NCI-H69 (cell line): ENCODE measurements at regions not wholly inside any gene's neighbourhood (a gene's known extent, or its start where the extent isn't known, plus 50 kb on each side); places are given as distances from the start of the nearest gene placed in this dataset.
"Not testable (repeated sequence)": the region's sequence is repeated elsewhere in the genome, so short reads cannot be mapped to it uniquely, and the experiment has no call there.

Experiments
- DNase-seq: peaks from one replicate; lab custom pipeline; 2025; lab: John Stamatoyannopoulos, UW

DNA sequence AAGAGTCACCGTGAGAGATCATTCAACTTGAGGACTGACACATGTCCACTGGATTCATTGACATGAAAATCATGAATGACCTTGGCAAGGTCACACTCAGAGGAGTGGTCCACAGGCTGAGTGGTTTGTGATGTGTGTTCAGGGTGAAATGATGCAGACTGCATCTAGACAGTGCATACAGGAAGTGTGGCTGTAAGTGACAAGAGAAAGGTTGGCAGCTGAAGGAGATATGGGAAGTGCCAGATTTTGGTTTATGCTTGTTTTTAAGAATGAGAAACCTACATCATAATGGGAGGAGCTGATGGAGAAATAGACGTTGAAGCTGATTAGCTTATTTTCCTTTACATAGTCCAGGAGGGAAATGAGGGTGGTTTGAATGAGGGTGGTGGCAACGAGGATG, 64.8 kb upstream of the VIPR2 start:
- no peak for DNase-seq

- no peak for DNase-seq
Observed at GRCh38 chr7:159207951-159208350, 63.3 kb upstream of the VIPR2 start.

DNA sequence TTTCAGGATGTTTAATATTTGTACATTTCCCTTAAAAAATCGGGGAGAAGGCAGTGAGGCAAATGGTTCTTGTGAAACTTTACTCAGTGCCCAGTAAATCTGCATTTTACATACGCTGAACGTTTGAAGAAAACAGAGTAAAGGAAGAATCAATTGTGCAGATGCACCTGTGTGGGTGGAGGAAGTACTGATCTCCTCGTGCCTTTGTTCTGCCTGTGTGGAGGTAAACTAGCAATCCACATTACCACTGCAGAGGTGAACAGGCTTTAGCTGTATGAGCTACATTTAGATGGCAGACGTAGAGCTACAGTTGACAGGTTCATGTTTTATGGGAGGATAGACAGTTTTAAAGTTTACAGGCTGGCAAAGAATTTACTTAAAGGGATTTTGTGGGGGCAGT, 62.7 kb upstream of the VIPR2 start:
- no peak for DNase-seq

- DNase-seq = no peak
Observed at GRCh38 chr7:159205833-159206232, 61.2 kb upstream of the VIPR2 start.

GRCh38 chr7:159204664-159205063, 60.0 kb upstream of the VIPR2 start:
- no peak for DNase-seq

DNA sequence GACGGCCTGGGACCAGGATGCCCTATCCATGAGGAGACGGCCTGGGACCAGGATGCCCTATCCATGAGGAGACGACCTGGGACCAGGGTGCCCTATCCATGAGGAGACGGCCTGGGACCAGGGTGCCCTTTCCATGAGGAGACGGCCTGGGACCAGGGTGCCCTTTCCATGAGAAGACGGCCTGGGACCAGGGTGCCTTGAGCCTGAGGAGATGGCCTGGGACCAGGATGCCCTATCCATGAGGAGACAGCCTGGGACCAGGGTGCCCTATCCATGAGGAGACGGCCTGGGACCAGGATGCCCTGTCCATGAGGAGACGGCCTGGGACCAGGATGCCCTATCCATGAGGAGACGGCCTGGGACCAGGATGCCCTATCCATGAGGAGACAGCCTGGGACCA, 58.6 kb upstream of the VIPR2 start:
- DNase-seq = not testable (repeated sequence)

DNA sequence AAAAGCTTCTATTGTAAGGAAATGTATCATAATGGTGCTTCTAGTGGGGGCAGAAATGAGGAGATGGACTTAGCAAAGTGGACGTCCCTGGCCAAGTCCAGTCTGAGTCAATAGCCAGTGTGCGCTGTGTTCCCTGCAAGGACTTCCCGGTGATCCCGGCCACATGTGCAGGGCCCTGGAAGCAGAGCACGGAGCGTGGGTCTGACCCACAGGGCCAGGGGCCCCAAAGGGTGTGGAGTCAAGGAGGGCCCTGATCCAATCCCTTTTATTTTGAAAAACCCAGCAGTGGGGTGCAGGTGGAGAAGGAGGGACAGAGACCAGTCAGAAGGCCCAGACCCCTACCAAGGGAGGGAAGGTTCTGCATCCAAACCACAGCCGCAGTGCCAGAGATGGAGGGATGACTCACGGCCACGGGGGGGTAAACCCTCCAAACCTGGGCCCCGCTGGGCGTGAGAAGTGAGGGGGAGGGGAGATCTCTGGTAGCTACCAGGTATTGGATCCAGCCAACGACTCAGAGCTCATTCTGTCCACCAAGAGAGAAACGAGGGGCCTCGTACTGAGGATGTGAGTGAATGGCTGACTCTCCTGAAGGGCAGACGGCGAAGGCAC, 57.2 kb upstream of the VIPR2 start:
- DNase-seq = no peak

DNA sequence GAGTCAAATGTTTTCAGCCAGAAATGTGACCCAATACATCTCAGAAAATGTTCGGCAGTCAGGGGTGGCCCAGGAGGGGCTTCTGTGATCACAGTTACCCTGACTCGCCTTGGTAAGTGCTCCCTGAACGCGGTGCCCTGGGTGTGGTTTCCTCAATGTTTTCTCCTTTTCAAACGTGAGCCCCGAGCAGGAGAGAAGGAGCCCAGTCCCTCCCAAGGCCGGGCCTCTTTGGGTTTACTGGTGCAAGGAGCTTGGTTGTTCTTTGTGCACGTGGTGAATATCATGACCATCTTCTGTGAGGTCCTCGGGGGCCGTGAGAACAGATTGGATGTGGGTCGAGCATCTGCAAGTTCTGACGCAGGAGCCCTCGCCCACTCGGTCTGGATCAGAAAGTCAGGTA, 55.8 kb upstream of the VIPR2 start:
- DNase-seq = no peak

DNA sequence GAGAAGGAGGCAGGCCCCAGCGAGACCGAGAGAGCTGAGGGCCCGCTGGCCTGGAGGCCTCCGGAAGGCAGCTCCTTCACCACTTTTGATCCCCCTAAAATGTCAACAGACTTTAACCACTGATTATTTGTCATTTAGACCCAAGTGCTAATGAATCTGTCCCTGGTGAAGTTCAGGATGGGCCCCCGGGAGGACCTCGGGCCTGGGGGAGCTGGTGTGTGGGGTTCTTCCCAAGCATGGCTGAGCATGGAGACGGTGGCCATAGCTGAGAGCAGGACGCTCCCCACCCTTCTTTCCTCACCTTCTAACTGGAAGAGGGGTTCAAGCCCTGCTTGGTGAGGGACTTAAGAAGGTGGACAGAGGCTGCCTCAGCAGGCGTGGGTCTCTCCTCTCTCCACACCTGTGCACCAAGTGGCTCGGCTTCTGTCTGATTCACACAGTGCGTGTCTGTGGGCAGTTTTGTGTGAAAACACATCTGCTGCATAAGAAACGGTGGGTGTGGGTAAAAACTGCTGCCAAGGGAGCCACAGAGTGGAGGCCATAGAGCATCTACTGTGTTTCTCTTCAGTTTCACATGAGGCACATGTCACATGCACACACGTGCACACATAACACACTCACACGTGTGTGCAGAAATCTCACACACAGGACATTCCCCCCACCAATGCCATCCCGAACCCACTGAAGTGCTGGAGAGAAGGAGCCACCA, 53.5 kb upstream of the VIPR2 start:
- no peak for DNase-seq

DNA sequence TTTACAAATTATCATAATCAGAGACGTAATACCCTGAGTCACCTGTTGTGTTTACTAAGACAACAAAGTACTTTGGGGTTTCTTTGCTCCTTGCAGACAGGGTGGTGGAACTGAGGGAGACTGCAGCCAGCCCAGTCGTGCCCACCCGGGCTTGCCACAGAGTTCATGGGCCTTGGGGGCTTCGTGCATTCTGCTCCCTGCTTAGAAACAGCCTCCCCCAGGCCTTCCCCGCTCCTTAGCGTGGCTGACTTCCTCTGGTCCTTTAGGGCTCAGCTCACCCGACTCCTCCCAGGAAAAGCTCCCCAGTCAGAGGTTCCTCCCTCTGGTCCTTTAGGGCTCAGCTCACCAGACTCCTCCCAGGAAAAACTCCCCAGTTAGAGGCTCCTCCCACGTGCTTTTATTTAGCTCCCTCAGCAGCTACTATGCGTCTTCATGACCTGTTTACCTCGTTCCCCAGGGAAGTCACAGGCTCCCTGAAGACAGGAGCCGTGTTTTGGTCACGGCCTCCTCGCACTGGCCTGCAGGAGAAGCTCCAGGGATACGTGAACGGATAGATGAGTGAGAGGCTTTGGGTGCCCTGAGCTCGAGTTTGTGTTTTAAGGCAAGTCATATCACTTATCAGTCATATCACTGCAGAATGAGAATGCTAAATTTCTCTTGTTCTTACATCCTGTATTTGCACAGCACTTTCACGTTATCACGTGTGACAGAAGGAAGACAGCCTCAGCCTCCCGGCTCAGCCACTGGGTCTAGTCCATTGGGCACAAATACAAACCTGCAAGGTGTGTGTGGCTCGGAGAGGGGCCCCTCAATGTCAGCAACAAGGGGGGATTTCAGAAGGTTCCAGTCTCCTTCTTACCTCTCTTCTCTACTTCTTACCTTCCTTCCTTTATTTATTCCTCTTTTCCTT, 52.7 kb upstream of the VIPR2 start:
- DNase-seq = peak; percentile 9

GRCh38 chr7:159196584-159196983, 51.9 kb upstream of the VIPR2 start:
- DNase-seq = no peak

DNA sequence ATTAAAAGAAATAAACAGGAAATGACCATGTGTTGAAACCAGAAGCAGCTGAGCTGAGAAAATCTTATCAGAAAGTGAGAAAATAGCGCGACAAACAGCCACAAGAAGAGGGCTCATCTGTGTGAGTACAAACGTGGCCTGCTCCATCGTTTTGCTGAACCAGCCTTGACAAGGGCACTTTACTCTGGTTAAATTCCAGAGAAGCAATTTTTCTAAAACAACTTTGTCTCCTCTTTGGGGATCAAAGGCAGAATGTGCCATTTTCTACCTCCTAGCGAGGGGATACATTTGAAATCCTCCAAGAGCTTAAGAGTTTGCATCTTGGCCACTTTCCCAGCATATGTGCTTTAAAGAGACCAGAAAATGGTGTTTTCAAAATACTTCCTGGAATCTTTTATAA, 51.3 kb upstream of the VIPR2 start:
- DNase-seq = no peak
